ENCODE measurements at regions not wholly inside any gene's neighbourhood (a gene's known extent, or its start where the extent isn't known, plus 50 kb on each side); places are given as distances from the start of the nearest gene placed in this dataset.

- no peak for ATAC-seq
- TF ChIP-seq ZNF565 (CRISPR knock-in tag; conservative IDR thresholded peaks at IDR 0.05; ENCODE audit: low read depth): no peak
- TF ChIP-seq POU6F1 (CRISPR knock-in tag; IDR thresholded peaks at IDR 0.05; ENCODE audit: borderline replicate concordance, low read depth): no peak
- TF ChIP-seq TCF4 (CRISPR knock-in tag; IDR thresholded peaks at IDR 0.05; ENCODE audit: borderline replicate concordance): no peak
- no peak for TF ChIP-seq ZNF8 (CRISPR knock-in tag; IDR thresholded peaks at IDR 0.05)
- no peak for TF ChIP-seq TOX (CRISPR knock-in tag; IDR thresholded peaks at IDR 0.05; ENCODE audit: borderline replicate concordance)
- no peak for TF ChIP-seq ZFP3 (CRISPR knock-in tag; IDR thresholded peaks at IDR 0.05)
- TF ChIP-seq RARB (CRISPR knock-in tag; IDR thresholded peaks at IDR 0.05): no peak
- TF ChIP-seq GLIS3 (CRISPR knock-in tag; IDR thresholded peaks at IDR 0.05): no peak
- TF ChIP-seq OSR1 (CRISPR knock-in tag; IDR thresholded peaks at IDR 0.05): no peak
- TF ChIP-seq SNAI2 (CRISPR knock-in tag; IDR thresholded peaks at IDR 0.05): no peak
- TF ChIP-seq ESRRG (CRISPR knock-in tag; IDR thresholded peaks at IDR 0.05): no peak
- no peak for TF ChIP-seq CSDC2 (CRISPR knock-in tag; IDR thresholded peaks at IDR 0.05)
- no peak for TF ChIP-seq ZC3H10 (CRISPR knock-in tag; IDR thresholded peaks at IDR 0.05)
- TF ChIP-seq ARNTL (CRISPR knock-in tag; IDR thresholded peaks at IDR 0.05; ENCODE audit: borderline replicate concordance, low read depth): no peak
- no peak for TF ChIP-seq ZFP30 (CRISPR knock-in tag; IDR thresholded peaks at IDR 0.05)
These were observed 83.7 kb upstream of the CHRM3 start for GRCh38 chr1:239302696-239303095.

- TF ChIP-seq ZNF565 (CRISPR knock-in tag; conservative IDR thresholded peaks at IDR 0.05; ENCODE audit: low read depth) (no peak), TCF4 (CRISPR knock-in tag; IDR thresholded peaks at IDR 0.05; ENCODE audit: borderline replicate concordance) (no peak), CSRNP3 (CRISPR knock-in tag; IDR thresholded peaks at IDR 0.05) (no peak), CSDC2 (CRISPR knock-in tag; IDR thresholded peaks at IDR 0.05) (no peak), GLIS3 (CRISPR knock-in tag; IDR thresholded peaks at IDR 0.05) (no peak), PPARA (CRISPR knock-in tag; IDR thresholded peaks at IDR 0.05; ENCODE audit: borderline replicate concordance) (no peak), ESRRG (CRISPR knock-in tag; IDR thresholded peaks at IDR 0.05) (no peak), ISL1 (CRISPR knock-in tag; IDR thresholded peaks at IDR 0.05) (no peak), ARNTL (CRISPR knock-in tag; IDR thresholded peaks at IDR 0.05; ENCODE audit: borderline replicate concordance, low read depth) (no peak), ZFP30 (CRISPR knock-in tag; IDR thresholded peaks at IDR 0.05) (no peak), OSR1 (CRISPR knock-in tag; IDR thresholded peaks at IDR 0.05) (no peak), ZNF8 (CRISPR knock-in tag; IDR thresholded peaks at IDR 0.05) (no peak), BACH2 (CRISPR knock-in tag; IDR thresholded peaks at IDR 0.05; ENCODE audit: borderline replicate concordance) (no peak), POU6F1 (CRISPR knock-in tag; IDR thresholded peaks at IDR 0.05; ENCODE audit: borderline replicate concordance, low read depth) (no peak)
- TF ChIP-seq, protein P1, sequence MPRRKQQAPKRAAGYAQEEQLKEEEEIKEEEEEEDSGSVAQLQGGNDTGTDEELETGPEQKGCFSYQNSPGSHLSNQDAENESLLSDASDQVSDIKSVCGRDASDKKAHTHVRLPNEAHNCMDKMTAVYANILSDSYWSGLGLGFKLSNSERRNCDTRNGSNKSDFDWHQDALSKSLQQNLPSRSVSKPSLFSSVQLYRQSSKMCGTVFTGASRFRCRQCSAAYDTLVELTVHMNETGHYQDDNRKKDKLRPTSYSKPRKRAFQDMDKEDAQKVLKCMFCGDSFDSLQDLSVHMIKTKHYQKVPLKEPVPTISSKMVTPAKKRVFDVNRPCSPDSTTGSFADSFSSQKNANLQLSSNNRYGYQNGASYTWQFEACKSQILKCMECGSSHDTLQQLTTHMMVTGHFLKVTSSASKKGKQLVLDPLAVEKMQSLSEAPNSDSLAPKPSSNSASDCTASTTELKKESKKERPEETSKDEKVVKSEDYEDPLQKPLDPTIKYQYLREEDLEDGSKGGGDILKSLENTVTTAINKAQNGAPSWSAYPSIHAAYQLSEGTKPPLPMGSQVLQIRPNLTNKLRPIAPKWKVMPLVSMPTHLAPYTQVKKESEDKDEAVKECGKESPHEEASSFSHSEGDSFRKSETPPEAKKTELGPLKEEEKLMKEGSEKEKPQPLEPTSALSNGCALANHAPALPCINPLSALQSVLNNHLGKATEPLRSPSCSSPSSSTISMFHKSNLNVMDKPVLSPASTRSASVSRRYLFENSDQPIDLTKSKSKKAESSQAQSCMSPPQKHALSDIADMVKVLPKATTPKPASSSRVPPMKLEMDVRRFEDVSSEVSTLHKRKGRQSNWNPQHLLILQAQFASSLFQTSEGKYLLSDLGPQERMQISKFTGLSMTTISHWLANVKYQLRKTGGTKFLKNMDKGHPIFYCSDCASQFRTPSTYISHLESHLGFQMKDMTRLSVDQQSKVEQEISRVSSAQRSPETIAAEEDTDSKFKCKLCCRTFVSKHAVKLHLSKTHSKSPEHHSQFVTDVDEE (CRISPR knock-in tag; IDR thresholded peaks at IDR 0.05): no peak
- TF ChIP-seq, protein P2, sequence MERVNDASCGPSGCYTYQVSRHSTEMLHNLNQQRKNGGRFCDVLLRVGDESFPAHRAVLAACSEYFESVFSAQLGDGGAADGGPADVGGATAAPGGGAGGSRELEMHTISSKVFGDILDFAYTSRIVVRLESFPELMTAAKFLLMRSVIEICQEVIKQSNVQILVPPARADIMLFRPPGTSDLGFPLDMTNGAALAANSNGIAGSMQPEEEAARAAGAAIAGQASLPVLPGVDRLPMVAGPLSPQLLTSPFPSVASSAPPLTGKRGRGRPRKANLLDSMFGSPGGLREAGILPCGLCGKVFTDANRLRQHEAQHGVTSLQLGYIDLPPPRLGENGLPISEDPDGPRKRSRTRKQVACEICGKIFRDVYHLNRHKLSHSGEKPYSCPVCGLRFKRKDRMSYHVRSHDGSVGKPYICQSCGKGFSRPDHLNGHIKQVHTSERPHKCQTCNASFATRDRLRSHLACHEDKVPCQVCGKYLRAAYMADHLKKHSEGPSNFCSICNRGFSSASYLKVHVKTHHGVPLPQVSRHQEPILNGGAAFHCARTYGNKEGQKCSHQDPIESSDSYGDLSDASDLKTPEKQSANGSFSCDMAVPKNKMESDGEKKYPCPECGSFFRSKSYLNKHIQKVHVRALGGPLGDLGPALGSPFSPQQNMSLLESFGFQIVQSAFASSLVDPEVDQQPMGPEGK (CRISPR knock-in tag; IDR thresholded peaks at IDR 0.05; ENCODE audit: borderline replicate concordance): no peak
- TF ChIP-seq, protein P3, sequence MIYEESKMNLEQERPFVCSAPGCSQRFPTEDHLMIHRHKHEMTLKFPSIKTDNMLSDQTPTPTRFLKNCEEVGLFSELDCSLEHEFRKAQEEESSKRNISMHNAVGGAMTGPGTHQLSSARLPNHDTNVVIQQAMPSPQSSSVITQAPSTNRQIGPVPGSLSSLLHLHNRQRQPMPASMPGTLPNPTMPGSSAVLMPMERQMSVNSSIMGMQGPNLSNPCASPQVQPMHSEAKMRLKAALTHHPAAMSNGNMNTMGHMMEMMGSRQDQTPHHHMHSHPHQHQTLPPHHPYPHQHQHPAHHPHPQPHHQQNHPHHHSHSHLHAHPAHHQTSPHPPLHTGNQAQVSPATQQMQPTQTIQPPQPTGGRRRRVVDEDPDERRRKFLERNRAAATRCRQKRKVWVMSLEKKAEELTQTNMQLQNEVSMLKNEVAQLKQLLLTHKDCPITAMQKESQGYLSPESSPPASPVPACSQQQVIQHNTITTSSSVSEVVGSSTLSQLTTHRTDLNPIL (CRISPR knock-in tag; IDR thresholded peaks at IDR 0.05; ENCODE audit: low read depth): no peak
- ATAC-seq: no peak
These were observed 85.1 kb upstream of the CHRM3 start for GRCh38 chr1:239301251-239301650.

All from SK-N-SH treated with all-trans-retinoic acid at 6 μM for 48 hours (cell line).